Breast epithelium (tissue), 3 donors: ENCODE measurements at regions not wholly inside any gene's neighbourhood (a gene's known extent, or its start where the extent isn't known, plus 50 kb on each side); places are given as distances from the start of the nearest gene placed in this dataset.

Experiments
- POLR2A ChIP-seq: fragments of 450-650 bp; IDR thresholded peaks from one replicate; pipeline ENCODE4 v1.6.1; 2016; ENCODE audit warnings: antibody characterized with exemption, mild to moderate bottlenecking, moderate library complexity
- TF ChIP-seq, protein P1 (sequence below), 3 donors: fragments of 450-650 bp; IDR thresholded peaks; one replicate each; pipeline ENCODE4 v1.5.1; 2016 to 2017; ENCODE audit warnings: antibody characterized with exemption in 3 of 3, mild to moderate bottlenecking in 3 of 3, moderate library complexity in 3 of 3

- TF ChIP-seq, protein P1, sequence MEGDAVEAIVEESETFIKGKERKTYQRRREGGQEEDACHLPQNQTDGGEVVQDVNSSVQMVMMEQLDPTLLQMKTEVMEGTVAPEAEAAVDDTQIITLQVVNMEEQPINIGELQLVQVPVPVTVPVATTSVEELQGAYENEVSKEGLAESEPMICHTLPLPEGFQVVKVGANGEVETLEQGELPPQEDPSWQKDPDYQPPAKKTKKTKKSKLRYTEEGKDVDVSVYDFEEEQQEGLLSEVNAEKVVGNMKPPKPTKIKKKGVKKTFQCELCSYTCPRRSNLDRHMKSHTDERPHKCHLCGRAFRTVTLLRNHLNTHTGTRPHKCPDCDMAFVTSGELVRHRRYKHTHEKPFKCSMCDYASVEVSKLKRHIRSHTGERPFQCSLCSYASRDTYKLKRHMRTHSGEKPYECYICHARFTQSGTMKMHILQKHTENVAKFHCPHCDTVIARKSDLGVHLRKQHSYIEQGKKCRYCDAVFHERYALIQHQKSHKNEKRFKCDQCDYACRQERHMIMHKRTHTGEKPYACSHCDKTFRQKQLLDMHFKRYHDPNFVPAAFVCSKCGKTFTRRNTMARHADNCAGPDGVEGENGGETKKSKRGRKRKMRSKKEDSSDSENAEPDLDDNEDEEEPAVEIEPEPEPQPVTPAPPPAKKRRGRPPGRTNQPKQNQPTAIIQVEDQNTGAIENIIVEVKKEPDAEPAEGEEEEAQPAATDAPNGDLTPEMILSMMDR (IDR thresholded peaks at IDR 0.05): no peak
- TF ChIP-seq POLR2A: no peak
These were observed 165.7 kb downstream of the CBLN1 start for GRCh38 chr16:49115956-49116355.
